ENCODE measurements at regions not wholly inside any gene's neighbourhood (a gene's known extent, or its start where the extent isn't known, plus 50 kb on each side); places are given as distances from the start of the nearest gene placed in this dataset.

DNA sequence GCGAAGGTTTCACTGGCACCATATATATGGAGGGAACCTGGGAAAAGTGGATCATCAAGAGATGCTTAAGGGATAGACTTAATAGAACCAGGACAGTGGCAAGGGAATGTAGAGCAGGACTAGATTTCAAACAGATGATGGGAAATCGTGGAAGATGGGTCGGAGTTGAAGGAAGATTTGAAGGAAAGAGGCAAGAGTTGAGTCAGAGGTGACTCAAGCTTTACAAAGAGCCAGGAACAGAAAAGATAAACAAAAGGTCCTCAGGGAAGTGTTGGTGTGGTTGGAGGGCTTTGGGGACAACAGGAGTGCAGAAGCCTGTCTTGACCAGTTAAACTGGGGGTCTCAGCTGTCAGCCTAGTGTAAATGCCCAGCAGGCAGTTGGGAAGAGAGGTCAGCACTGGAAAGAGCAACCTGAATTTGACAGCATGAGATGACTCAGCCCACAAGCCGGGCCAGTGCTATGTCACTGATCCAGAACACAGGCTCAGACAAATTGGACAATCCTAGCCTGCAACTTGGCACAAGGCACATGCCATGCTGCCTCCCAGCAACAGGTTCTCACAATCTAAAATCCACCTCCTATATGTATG, 230.5 kb downstream of the IDS start:
- peak; percentile 54 for DNase-seq

DNA sequence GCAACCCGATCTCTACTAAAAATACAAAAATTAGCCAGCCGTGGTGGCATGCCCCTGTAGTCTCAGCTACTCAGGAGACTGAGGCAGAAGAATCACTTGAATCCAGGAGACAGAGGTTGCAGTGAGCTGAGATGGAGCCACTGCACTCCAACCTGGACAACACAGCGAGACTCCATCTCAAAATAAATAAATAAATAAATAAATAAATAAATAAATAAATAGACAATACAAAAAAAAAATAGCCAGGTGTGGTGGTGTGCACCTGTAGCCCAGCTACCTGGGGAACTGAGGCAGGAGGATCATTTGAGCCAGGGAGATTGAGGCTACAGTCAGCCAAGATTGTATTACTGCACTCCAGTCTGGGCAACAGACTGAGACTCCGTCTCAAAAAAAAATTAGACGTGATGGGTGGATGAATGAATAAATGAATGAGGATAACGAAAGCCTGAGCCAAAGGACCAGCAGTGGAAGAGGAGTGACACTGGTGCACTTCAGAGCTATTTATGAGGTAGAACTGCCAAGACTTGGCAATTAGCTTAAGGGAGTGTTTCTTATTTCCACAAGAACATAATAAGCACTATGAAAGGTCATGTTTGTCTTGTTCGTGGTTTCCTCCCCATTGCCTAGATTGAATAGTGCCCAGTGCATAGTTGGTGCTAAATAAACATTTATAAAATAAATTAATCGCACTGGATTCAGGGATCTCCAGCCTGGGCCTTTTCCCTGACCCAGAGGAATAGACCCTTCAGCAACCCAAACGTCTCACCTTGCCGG, 232.2 kb downstream of the IDS start:
- DNase-seq: no peak

DNA sequence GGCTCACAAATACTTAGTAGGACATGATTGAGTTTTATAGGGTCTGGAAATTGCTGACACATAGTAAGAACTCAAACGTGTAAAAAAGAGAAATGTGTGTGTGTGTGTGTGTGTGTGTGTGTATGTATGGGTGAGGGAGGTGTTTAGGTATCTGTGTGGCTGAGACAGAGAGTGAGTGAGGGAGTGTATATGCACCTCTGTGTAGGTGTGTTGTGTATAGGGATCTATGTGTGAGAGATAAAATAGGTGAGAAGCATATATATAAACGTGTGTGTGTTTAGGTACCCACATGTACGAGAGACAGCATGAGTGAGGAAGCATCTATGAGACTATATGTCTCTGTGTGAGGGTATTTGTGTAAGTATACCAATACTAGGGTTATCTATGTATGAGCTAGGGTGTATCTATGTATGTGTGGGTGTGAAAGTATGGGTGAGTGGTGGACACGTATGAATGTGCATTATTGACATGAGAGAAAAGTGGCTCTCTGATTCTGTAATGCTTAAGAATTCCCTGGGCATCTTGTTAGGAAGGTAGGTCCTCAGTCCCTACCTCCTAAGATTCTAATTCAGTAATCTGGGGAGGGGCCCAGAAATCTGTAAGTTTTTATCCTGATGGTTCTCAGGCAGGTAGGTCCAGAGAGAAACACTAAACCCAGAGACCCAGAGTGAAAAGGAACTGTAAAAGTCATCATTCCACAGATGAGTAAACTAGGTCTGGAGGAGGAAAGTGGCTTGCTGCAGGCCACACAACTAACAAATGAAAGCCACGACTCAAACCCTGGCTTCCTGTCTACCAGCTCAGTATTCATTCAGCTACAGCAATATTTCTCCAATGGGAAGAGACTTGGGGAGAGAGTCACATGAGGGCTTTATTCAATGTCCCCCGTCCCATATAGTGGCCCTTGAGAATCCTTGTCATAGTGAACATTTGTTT, 237.0 kb downstream of the IDS start:
- no peak for DNase-seq

DNA sequence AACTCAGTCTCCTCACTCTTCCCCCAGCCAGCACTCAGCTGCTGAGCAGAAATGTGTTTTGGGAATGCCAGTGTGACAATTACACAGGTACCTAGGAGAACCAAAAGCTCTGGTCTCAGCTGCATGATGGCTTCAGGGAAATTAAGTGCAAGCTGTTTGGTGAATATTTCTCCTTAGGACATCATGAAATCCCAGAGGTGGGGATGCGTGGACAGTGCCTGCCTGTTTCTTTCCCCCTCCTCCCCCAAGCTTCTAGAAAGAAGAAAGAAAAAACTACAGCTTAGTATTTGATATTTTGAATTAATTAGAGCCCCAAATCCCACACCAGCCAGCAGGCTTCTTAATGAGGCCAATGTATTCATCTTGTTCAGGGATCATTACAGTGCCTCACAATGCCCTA, 243.0 kb downstream of the IDS start:
- no peak for DNase-seq

DNA sequence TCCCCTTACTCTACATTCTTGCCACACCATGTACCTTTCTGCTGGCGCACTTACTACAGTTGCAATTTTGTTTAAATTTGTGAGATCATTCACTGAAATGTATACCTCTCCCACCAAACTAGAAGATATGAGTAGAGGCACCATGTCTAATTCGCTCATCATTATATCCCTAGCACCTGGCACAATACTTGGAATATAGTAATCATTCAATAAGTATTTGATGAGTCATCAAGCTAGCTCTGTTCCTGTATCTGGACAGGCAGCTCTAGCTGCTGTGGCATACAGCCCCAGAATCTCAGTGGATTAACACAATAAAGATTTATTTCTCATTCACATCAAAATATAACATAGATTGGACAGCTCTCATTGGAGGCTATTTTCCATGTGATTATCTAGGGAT, 245.9 kb downstream of the IDS start:
- peak; percentile 48 for DNase-seq

DNA sequence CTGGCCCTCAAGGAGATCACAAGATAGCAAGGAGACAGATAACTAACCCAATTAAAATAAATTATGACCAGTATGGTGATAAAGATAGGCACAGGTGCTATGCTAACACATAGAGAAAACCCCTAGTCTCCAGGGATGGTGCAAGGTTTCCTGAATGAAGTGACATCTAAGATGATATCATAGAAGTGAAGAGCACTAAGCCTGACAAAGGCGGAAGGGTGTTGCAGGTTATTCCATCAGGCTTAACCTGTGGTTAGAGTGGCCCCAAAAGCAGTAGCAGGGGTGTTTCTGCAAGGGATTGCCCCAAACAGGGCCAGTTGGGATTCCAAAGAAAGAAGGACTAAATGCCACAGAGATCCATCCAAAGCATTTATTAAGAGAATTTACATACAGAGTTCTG, 249.2 kb downstream of the IDS start:
- no peak for DNase-seq

DNA sequence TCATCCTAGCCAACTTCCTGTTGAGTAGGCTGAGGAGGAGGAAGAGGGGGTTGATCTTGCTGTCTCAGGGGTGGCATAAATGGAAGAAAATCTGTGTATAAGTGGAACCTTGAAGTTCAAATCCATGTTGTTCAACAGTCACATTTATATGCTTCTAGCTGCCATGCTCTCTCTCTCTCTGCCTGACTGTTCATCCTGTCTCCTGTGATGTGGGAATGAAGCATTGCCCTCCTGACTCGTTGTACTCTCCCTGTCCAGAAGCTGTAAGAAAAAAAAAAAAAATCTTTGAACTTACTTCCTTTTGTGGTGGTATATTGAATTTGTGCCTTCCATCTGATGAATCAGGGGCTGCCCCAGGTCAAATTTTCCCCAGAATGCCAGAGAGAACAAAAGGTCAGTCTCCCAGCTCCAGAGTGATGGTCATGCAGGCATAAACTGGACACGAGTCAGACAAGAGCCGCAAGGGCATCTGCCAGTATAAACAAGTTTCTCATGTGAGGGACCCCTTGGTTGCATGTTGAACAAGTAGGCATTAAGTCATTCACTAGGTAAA, 257.0 kb downstream of the IDS start:
- DNase-seq: peak; percentile 58

DNA sequence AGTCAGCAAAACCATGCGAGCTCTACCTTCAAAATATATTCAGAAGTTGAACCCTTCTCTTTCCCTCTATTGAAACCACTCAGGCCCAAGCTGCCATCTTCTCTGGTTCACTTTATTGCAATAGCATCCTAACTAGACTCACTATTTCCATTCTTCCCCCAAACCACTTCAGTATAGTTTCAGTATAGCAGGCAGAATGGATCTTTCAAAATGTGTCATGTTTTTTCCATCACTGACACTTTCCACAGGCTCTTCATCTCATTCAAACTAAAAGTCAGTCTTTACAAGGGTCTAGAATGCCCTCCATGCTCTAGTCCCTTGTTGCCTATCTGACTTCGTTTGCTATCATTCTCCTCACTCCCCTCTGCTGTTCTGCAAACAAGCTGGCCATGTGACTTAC, 274.4 kb downstream of the IDS start:
- DNase-seq: no peak

DNA sequence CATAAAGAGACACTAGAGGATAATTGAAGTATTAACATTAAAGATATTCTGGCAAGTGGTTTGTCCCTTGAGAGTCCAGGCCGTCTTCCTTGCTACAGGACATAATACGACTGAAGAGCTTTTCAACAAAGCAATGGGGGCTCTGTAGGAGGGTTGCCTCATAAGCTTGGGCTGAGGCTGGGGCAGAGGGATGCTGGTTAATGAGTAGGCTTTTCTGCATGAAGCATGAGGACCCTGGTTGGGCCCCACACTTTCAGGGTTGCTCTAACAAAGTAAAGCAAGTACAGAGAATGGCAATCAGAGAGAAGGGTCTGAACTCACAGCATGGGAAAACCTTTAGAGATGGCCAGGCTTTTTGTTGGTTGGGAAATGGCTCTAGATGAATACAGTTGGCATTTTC, 281.3 kb downstream of the IDS start:
- no peak for DNase-seq

DNA sequence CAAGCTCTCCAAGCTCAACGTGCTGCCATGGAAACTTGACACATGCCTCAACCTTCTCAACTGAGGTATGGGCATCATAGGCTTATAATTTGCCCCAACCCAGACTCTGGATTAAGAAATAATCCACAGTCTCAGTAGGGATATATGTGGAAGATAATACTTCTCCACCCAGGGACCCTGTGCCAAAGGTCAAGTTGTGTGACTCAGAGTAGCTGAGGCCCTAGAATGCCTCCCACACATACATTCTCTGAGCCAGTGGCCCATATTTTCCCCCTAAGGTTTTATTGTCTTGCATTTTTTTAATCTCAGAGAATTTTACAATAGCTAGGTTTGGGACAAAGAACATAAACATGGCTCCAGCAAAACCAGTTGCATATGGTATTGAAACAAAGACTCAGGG, 283.1 kb downstream of the IDS start:
- no peak for DNase-seq

DNA sequence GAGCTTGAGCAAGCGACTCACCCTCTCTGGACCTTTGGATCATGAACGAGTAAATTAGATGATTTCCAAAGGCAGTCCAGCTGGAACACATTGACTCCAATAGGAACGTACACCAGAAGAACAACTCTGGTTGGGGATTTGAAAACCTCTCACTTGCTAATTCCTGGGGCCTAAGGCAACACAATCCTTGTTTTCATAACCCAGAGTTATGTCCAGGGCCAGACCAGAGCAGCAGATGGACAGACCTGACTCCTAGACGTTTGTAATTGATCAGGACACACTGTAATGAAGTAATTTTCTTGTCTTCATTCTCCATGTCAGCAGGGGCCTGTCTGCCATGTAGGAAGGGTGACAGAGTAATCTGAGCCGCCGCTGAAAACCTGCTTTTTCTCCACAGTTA, 283.9 kb downstream of the IDS start:
- DNase-seq: no peak

DNA sequence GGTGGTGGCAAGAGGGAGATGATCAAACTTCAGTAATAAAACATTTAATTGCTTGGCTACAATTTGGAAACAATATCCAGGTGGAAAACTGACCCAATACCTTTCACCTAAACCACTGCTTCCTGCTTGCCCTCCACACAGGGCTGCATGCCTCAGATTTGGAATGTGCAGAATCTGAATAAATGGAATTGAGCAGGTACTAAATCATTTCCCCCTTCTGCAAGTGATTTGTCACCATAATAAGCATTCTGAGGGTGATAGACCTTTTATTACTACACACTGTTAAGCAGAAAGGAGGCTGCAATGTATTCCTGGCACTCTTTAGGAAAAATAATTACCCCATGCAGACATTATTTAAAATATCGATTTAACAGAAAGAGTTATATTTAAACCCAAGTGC, 291.8 kb downstream of the IDS start:
- DNase-seq: peak; percentile 6

DNA sequence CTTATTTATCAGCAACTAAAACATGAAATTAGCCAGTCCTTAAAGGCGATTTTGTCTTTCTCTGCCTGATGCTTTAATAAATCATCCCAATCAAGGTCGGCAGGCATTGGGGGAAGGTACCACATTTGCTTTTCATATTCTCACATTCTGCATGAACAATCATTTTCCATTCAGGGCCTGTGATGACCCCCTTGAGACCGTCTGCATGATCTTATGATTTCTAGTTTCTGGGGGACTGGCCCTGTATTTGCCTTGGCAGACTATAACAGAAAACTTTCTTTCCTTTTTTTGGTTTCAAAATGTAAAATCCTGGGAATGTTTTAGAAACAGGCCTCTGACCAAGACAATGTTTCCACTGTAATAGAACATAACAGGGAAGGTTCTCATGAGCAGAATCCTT, 296.8 kb downstream of the IDS start:
- DNase-seq: no peak

DNA sequence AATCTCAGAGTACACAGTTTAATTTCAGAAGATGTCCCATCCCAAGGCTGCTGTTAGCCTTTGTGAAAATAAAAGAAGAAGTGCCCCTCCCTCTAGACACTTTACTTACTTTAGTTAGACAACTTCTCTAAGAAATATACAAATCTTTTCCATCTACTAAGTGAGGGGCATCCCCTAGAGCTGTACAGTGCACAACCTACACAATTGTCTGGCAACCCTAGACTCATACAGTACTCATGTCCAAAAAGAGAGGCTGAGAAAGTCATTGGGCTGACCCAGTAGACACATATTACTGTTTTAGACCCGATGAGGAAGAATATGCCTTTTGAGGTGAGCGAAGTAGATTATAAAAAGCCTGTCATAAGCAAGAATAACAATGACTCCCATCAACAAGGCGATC, 297.6 kb downstream of the IDS start:
- no peak for DNase-seq

DNA sequence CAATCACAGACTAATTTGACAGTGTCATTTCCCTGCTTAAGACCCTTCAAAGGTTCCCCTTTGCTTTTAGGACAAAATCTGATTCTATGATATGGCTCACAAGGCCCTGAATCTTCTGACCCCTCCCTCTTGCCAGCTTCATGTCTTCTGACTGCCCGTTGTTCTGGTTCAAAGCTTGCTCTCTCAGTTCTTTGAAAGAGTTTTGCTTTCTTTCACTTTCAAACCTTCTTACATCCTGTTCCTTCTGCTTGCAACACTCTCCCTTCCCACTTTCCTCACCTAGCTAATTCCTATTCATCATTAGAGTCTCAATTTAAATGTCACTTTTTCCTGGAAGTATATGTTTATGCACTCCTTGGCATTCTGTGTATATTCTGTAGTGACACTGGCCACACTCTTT, 299.2 kb downstream of the IDS start:
- DNase-seq: no peak

DNA sequence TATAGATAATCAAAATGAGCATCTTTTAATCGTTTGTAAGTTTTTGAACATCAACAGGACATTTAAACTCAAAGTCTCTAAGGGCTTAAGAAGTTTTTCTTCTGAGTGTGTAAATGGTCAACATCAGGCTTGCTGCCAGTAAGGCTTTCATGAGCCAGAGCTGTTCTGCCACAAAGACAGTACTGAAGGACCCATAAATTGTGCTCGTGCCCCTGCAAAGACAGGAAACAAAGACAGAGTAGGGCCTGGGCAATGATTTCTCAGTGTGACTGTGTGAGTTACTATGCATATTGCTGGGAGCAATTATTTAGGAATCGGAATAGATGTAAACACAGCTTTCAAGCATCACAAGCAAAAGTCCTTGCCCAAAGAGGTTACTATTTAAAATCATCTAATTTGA, 300.0 kb downstream of the IDS start:
- no peak for DNase-seq

DNA sequence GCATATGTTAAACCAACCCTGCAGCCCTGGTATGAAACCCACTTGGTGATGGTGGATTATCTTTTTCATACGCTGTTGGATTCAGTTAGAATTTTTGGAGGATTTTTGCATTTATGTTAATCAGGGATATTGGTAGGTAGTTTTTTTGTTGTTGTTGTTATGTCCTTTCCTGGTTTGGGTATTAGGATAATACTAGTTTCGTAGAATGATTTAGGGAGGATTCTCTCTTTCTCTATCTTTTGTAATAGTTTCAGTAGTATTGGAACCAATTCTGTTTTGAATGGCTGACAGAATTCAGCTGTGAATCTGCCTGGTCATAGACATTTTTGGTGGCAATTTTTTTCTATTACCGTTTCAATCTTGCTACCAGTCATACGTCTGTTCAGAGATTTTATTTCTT, 305.4 kb downstream of the IDS start:
- no peak for DNase-seq

DNA sequence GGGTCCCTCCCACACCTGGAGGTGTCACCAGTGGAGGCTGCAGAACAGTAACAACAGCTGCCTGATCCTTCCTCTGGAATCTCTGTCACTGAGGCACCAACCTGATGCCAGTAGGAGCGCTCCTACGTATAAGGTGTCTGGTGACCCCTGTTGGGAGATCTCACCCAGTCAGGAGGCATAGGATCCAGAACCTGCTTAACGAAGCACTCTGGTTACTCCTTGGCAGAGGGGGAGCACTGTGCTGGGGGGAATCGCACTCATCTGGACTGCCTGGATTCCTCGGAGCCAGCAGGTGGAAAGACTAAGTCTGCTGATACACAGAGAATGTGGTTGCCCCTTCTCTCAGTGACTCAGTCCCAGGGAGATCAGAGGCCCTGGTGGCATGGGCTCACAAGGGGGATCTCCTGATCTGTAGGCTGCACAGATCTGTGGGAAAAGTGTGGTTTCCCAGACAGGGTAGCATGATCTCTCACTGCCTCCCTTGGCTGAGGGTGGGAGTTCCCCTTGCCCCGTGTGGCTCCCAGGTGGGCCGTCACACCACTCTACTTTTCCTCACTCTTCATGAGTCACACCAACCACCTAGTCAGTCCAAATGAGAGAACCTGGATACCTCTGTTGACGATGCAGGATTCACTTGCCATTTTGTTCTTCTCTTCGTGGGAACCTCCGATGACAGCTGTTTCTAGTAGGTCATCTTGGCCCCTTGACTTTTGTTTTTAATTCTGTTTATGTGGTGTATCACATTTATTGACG, 305.9 kb downstream of the IDS start:
- no peak for DNase-seq

DNA sequence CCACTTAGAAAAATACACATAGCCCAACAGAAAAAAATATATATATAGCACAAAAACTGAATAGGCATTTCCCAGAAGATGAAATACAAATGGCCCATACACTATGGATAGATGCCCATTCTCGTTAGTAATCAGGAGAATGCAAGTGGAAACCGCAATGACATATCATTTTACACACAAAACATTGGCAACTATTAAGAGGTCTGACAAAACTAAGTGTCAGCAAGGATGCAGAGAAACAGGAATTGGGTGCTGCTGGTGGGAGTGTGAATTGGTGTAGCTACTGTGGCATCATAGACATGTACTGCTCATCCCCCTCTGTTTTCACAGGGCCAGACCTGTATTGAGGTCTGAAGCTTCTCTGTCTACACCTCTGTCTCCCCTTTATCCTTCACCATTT, 320.0 kb downstream of the IDS start:
- peak; percentile 0 for DNase-seq

DNA sequence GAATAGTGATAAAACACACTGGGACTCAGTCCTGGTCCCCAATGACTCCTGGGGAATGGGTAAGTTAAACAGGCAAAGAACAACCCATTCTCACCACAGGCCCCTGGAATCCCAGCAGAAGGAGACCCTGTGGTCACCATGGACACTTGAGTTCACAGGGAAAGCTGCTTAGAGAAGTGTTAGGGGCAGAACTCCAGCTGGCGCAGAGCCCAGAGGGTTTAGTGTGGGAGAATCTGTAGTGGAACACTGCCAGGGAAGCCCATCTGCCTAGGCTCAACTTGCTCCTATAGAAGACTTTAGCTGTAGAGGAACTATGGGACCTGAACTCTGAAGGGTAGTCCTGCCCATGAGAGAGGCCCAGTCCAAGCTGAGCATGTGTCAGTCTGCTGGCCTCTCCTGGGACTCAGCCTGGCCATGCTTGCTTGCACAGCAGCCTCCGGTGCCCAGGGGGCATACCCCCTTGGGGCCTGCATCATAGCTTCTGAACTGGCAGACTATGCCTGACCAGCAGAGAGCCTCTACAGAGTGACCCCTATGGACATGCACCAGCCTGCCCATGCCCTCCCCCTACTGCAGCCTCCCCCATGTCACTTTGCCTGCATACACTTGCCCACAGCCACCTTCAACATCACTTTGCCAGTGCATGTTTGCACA, 343.5 kb downstream of the IDS start:
- no peak for DNase-seq

DNA sequence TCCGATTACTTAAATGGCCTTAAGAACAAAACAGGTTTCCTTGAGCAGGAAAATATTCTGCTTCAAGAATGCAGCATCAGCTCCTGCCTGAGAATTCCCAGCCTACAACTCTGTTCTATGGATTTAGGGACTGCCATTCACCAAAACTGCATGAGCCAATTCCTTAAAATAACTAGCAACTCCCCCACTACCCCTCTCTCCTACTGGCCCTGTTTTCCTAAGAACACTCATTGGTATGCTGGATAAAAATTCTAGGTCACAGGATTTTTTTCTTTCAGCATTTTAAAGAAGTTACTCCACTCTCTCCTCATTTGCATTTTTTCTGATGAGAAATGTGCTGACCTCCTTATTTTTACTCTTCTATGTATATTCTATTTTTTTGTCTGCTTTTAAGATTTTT, 347.1 kb downstream of the IDS start:
- DNase-seq: peak; percentile 62

DNA sequence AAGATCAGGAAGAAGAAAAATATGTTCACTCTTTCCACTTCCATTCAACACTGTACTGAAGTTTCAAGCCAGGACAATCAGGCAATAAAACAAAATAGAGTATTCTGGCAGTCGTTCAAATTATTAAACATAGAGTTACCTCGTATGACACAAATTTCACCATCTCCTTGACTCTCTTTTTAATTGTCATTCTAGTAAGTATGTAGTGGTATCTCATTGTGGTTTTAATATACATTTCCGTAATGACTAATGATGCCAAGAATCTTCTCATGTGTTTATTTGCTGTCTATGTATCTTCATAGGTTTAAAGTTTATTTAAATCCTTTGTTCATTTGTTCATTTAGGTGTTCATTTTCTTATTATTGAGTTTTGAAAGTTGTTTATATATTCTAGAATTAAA, 352.2 kb downstream of the IDS start:
- DNase-seq: peak; percentile 53

Data from fibroblast of skin of back (primary cell).